Ovary (tissue), 7 donors: ENCODE measurements at regions not wholly inside any gene's neighbourhood (a gene's known extent, or its start where the extent isn't known, plus 50 kb on each side); places are given as distances from the start of the nearest gene placed in this dataset.

Source experiments
- DNase-seq, 5 donors: peaks; one replicate each; pipeline ENCODE4 v3.0.0-alpha.2; 2019 to 2020
- H3K27ac ChIP-seq, 2 donors: fragments of 200-600 bp; one replicate each; pipeline versions ENCODE4 v1.5.1 to v1.8.0; 2019 to 2022
- H3K27me3 ChIP-seq: fragments of 200-600 bp; one replicate; pipeline ENCODE4 v1.8.0; 2022
- H3K36me3 ChIP-seq: fragments of 200-600 bp; sonication (generic); one replicate; pipeline ENCODE4 v1.5.1; 2019
- H3K4me1 ChIP-seq: one replicate; pipeline ENCODE4 v1.8.1; 2013; ENCODE audit warnings: mild to moderate bottlenecking, moderate library complexity; ENCODE audit not compliant: insufficient read depth
- H3K4me3 ChIP-seq: fragments of 200-600 bp; sonication (generic); one replicate; pipeline ENCODE4 v1.5.1; 2017
- H3K9me3 ChIP-seq, 2 donors: fragments of 200-600 bp in 1 of 2; sonication (generic) in 1 of 2; one replicate each; pipeline versions ENCODE4 v1.5.1 to v1.8.1; 2013 to 2019; ENCODE audit warnings: mild to moderate bottlenecking in 1 of 2, moderate library complexity in 1 of 2
- EP300 ChIP-seq: sonication (generic); formaldehyde crosslinking; IDR thresholded peaks from one replicate; pipeline ENCODE4 v1.6.1; 2017; ENCODE audit warnings: antibody characterized with exemption
- POLR2A ChIP-seq: fragments of 450-650 bp; IDR thresholded peaks from one replicate; pipeline ENCODE4 v1.6.1; 2017; ENCODE audit warnings: antibody characterized with exemption, mild to moderate bottlenecking, moderate library complexity
- WGBS, 3 donors: extraction: QIAGEN DNeasy Blood & Tissue Kit in 1 of 3; methylation state at CpG; one replicate each; pipeline versions ENCODE4 v1.1.5 to v1.1.7; 2013 to 2017; 5-methylcytosine and 5-hydroxymethylcytosine counted together
- intact Hi-C, 4 donors: fragments of 100-400 bp; cut with DNase I; formaldehyde crosslinking; loops; one replicate each; pipeline versions ENCODE4 v1.11.0 to v1.15.1; 2022 to 2023
- TF ChIP-seq, protein P1 (sequence below), 3 donors: fragments of 450-650 bp in 2 of 3; fragments of 200-600 bp in 1 of 3; IDR thresholded peaks; one replicate each; pipeline versions ENCODE4 v1.5.1 to v1.8.0; 2016 to 2022; ENCODE audit warnings: antibody characterized with exemption in 3 of 3, mild to moderate bottlenecking in 1 of 3
- donor health status: DM: no; HTN: no; CAD: no; lungs with moderate emphysema.
- donor health status: DM: no; HTN: no; CAD: no.
- donor health status: Bipolar disorder and iron deficiency.
- donor health status: DM: no; HTN: no; CAD: no.
- donor health status: DM: yes; HTN: yes; CAD: no.

DNA sequence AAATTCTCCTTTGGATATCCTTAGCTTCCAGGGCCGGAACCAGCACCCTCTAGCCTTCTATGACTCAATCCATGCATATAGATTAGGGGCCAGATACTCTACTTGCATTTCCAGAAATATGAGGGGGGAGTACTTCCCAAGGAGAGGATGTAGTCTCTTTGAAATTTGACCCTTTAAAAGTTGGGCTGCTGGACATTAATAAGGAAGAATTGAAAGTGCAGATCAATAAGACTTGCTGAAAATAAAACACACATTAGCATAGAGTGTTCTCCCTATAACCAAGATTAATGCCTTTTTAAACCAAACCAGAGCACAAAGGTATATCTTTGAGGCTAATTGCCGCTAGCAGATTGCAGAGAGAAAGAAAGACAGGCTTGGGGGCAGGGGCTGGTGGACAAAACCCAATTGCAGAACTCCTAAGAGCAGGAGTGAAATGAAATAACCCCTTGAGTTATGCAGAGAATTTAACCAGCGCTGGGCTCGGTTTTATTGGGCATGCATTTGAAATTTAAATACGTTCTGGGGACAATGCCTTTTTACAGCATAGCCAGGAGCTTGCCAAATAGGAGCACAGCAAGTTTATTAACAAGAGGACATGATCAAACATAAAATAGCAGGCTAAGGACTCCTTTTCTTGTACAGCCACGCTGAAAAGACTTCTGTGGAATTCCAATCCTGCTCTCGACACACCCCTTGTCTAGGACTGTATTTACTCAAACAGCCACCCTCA, 108.2 kb upstream of the SALL4 start:
- intact Hi-C loops: no loop called here
- no peak overlapping the region for H3K27ac ChIP-seq
- TF ChIP-seq, protein P1, sequence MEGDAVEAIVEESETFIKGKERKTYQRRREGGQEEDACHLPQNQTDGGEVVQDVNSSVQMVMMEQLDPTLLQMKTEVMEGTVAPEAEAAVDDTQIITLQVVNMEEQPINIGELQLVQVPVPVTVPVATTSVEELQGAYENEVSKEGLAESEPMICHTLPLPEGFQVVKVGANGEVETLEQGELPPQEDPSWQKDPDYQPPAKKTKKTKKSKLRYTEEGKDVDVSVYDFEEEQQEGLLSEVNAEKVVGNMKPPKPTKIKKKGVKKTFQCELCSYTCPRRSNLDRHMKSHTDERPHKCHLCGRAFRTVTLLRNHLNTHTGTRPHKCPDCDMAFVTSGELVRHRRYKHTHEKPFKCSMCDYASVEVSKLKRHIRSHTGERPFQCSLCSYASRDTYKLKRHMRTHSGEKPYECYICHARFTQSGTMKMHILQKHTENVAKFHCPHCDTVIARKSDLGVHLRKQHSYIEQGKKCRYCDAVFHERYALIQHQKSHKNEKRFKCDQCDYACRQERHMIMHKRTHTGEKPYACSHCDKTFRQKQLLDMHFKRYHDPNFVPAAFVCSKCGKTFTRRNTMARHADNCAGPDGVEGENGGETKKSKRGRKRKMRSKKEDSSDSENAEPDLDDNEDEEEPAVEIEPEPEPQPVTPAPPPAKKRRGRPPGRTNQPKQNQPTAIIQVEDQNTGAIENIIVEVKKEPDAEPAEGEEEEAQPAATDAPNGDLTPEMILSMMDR (IDR thresholded peaks at IDR 0.05): no peak
- TF ChIP-seq EP300: no peak
- TF ChIP-seq POLR2A: no peak
- WGBS, 3 donors: 28% methylated on average over 7 of the region's 7 CpGs
- H3K4me3 ChIP-seq: no peak overlapping the region
- DNase-seq: no peak
- H3K9me3 ChIP-seq: no peaks in the 10 kb centered on the region
- H3K36me3 ChIP-seq: no peaks in the 10 kb centered on the region
- no peaks in the 10 kb centered on the region for H3K4me1 ChIP-seq
- H3K27me3 ChIP-seq: no peaks in the 10 kb centered on the region

- 48 to 76% (median 72%) methylated on average over 1 of the region's 1 CpG for WGBS, 3 donors
- no peaks in the 10 kb centered on the region for H3K36me3 ChIP-seq
- no peaks in the 10 kb centered on the region for H3K9me3 ChIP-seq
- TF ChIP-seq POLR2A (no peak), EP300 (no peak)
- TF ChIP-seq, protein P1 (IDR thresholded peaks at IDR 0.05): no peak
- H3K27me3 ChIP-seq: no peaks in the 10 kb centered on the region
- no peak overlapping the region for H3K4me3 ChIP-seq
- no peak overlapping the region for H3K27ac ChIP-seq
- no peaks in the 10 kb centered on the region for H3K4me1 ChIP-seq
- intact Hi-C loops: no loop called here
- DNase-seq: no peak
Observed at GRCh38 chr20:51906679-51907078, 104.4 kb upstream of the SALL4 start.

GRCh38 chr20:51906049-51906448, 103.7 kb upstream of the SALL4 start:
- H3K4me3 ChIP-seq: no peak overlapping the region
- intact Hi-C loops: no loop called here
- no peaks in the 10 kb centered on the region for H3K4me1 ChIP-seq
- no peaks in the 10 kb centered on the region for H3K27me3 ChIP-seq
- no peaks in the 10 kb centered on the region for H3K36me3 ChIP-seq
- 83 to 97% (median 86%) methylated on average over 6 of the region's 6 CpGs for WGBS, 3 donors
- H3K27ac ChIP-seq: no peak overlapping the region
- TF ChIP-seq EP300 (no peak), POLR2A (no peak)
- TF ChIP-seq, protein P1 (IDR thresholded peaks at IDR 0.05): no peak
- DNase-seq: no peak
- no peaks in the 10 kb centered on the region for H3K9me3 ChIP-seq

GRCh38 chr20:51902933-51903332, 100.6 kb upstream of the SALL4 start:
- TF ChIP-seq, protein P1 (IDR thresholded peaks at IDR 0.05): no peak
- no peak for TF ChIP-seq EP300
- no peak for TF ChIP-seq POLR2A
- H3K27me3 ChIP-seq: no peaks in the 10 kb centered on the region
- H3K4me3 ChIP-seq: no peak overlapping the region
- DNase-seq: no peak
- no peaks in the 10 kb centered on the region for H3K4me1 ChIP-seq
- no peak overlapping the region for H3K27ac ChIP-seq
- H3K36me3 ChIP-seq: no peaks in the 10 kb centered on the region
- intact Hi-C loops: no loop called here
- no peaks in the 10 kb centered on the region for H3K9me3 ChIP-seq
- 86 to 91% (median 91%) methylated on average over 6 of the region's 6 CpGs for WGBS, 3 donors
